DMS79 (cell line): ENCODE measurements at regions not wholly inside any gene's neighbourhood (a gene's known extent, or its start where the extent isn't known, plus 50 kb on each side); places are given as distances from the start of the nearest gene placed in this dataset.
"Not testable (repeated sequence)": the region's sequence is repeated elsewhere in the genome, so short reads cannot be mapped to it uniquely, and the experiment has no call there.

Experiments used
- DNase-seq: peaks from one replicate; lab custom pipeline; 2025; lab: John Stamatoyannopoulos, UW

- DNase-seq, result not testable (repeated sequence)
Measured at GRCh38 chr11:33971530-33971929, 79.7 kb upstream of the LMO2 start.

GRCh38 chr11:33970984-33971466 lies 79.1 kb upstream of the LMO2 start:
- DNase-seq, result no peak

- no peak for DNase-seq
Measured at GRCh38 chr11:33967451-33967850, 75.6 kb upstream of the LMO2 start.

- peak; percentile 48 for DNase-seq
Measured at GRCh38 chr11:33965032-33965431, 73.2 kb upstream of the LMO2 start.

- DNase-seq, result no peak
Measured at GRCh38 chr11:33959855-33960400, 68.1 kb upstream of the LMO2 start.

- no peak for DNase-seq
Measured at GRCh38 chr11:33957304-33957917, 65.5 kb upstream of the LMO2 start.

- DNase-seq, result no peak
Measured at GRCh38 chr11:33956611-33957010, 64.7 kb upstream of the LMO2 start.

- no peak for DNase-seq
Measured at GRCh38 chr11:33953289-33953688, 61.4 kb upstream of the LMO2 start.

- DNase-seq, result no peak
Measured at GRCh38 chr11:33952805-33953204, 60.9 kb upstream of the LMO2 start.

- no peak for DNase-seq
Measured at GRCh38 chr11:33949252-33949913, 57.5 kb upstream of the LMO2 start.

GRCh38 chr11:33948494-33948893 lies 56.6 kb upstream of the LMO2 start:
- no peak for DNase-seq

- DNase-seq, result not testable (repeated sequence)
Measured at GRCh38 chr11:33947918-33948317, 56.0 kb upstream of the LMO2 start.

- no peak for DNase-seq
Measured at GRCh38 chr11:33946930-33947329, 55.1 kb upstream of the LMO2 start.

GRCh38 chr11:33945481-33946268 lies 53.8 kb upstream of the LMO2 start:
- DNase-seq, result no peak

GRCh38 chr11:33944693-33945424 lies 53.0 kb upstream of the LMO2 start:
- DNase-seq, result no peak

GRCh38 chr11:33944345-33944692 lies 52.4 kb upstream of the LMO2 start:
- DNase-seq, result no peak

GRCh38 chr11:33942954-33943353 lies 51.1 kb upstream of the LMO2 start:
- DNase-seq, result no peak

GRCh38 chr11:33941637-33942160 lies 49.8 kb upstream of the LMO2 start:
- no peak for DNase-seq
